ENCODE measurements at regions not wholly inside any gene's neighbourhood (a gene's known extent, or its start where the extent isn't known, plus 50 kb on each side); places are given as distances from the start of the nearest gene placed in this dataset.

GRCh38 chr12:46111715-46112114 lies 121.3 kb upstream of the SCAF11 start:
- Histone ChIP-seq H3K9ac (ENCODE audit: insufficient read length, low read depth) (no peak overlapping the region), H3K4me3 (ENCODE audit: insufficient read length, low read depth) (no peak overlapping the region), H3K27me3 (ENCODE audit: insufficient read depth, insufficient read length) (no peaks in the 10 kb centered on the region), H3K9me3 (ENCODE audit: insufficient read depth, low read length) (peaks cover 8% of the 10 kb centered on the region; the same call in 1 of the 2 replicates), H3K4me1 (ENCODE audit: insufficient read depth, insufficient read length) (no peaks in the 10 kb centered on the region), H3K36me3 (ENCODE audit: insufficient read depth, insufficient read length, low read length) (no peaks in the 10 kb centered on the region)
- no peak for TF ChIP-seq ZNF274 (IDR thresholded peaks at IDR 0.05; ENCODE audit: low read depth, low read length)
- TF ChIP-seq YY1 (IDR thresholded peaks at IDR 0.05; ENCODE audit: insufficient read depth, insufficient read length): no peak
- TF ChIP-seq SUZ12 (IDR thresholded peaks at IDR 0.05; ENCODE audit: extremely low read depth, insufficient read depth, insufficient read length): no peak
- DNase-seq (ENCODE audit: low read depth, low spot score): no peak

- no peaks in the 10 kb centered on the region for H3K4me1 ChIP-seq (ENCODE audit: insufficient read depth, insufficient read length)
- DNase-seq (ENCODE audit: low read depth, low spot score): no peak
- H3K4me3 ChIP-seq (ENCODE audit: insufficient read length, low read depth): no peak overlapping the region
- no peak for TF ChIP-seq SUZ12 (IDR thresholded peaks at IDR 0.05; ENCODE audit: extremely low read depth, insufficient read depth, insufficient read length)
- TF ChIP-seq YY1 (IDR thresholded peaks at IDR 0.05; ENCODE audit: insufficient read depth, insufficient read length): no peak
- TF ChIP-seq ZNF274 (IDR thresholded peaks at IDR 0.05; ENCODE audit: low read depth, low read length): no peak
- H3K9ac ChIP-seq (ENCODE audit: insufficient read length, low read depth): no peak overlapping the region
- no peaks in the 10 kb centered on the region for H3K27me3 ChIP-seq (ENCODE audit: insufficient read depth, insufficient read length)
- no peaks in the 10 kb centered on the region for H3K36me3 ChIP-seq (ENCODE audit: insufficient read depth, insufficient read length, low read length)
- H3K9me3 ChIP-seq (ENCODE audit: insufficient read depth, low read length): peaks cover 8% of the 10 kb centered on the region; the same call in 1 of the 2 replicates
Observed at GRCh38 chr12:46110928-46111699, 120.7 kb upstream of the SCAF11 start.

- no peaks in the 10 kb centered on the region for H3K27me3 ChIP-seq (ENCODE audit: insufficient read depth, insufficient read length)
- DNase-seq (ENCODE audit: low read depth, low spot score): no peak
- no peaks in the 10 kb centered on the region for H3K36me3 ChIP-seq (ENCODE audit: insufficient read depth, insufficient read length, low read length)
- no peak overlapping the region for H3K9ac ChIP-seq (ENCODE audit: insufficient read length, low read depth)
- TF ChIP-seq YY1 (IDR thresholded peaks at IDR 0.05; ENCODE audit: insufficient read depth, insufficient read length) (no peak), ZNF274 (IDR thresholded peaks at IDR 0.05; ENCODE audit: low read depth, low read length) (no peak), SUZ12 (IDR thresholded peaks at IDR 0.05; ENCODE audit: extremely low read depth, insufficient read depth, insufficient read length) (no peak)
- no peak overlapping the region for H3K4me3 ChIP-seq (ENCODE audit: insufficient read length, low read depth)
- H3K4me1 ChIP-seq (ENCODE audit: insufficient read depth, insufficient read length): no peaks in the 10 kb centered on the region
- H3K9me3 ChIP-seq (ENCODE audit: insufficient read depth, low read length): peaks cover 8% of the 10 kb centered on the region; the same call in 1 of the 2 replicates
Observed at GRCh38 chr12:46110223-46110611, 119.8 kb upstream of the SCAF11 start.

- Histone ChIP-seq H3K9me3 (ENCODE audit: insufficient read depth, low read length) (peaks cover 8% of the 10 kb centered on the region; the same call in 1 of the 2 replicates), H3K9ac (ENCODE audit: insufficient read length, low read depth) (no peak overlapping the region), H3K36me3 (ENCODE audit: insufficient read depth, insufficient read length, low read length) (no peaks in the 10 kb centered on the region), H3K27me3 (ENCODE audit: insufficient read depth, insufficient read length) (no peaks in the 10 kb centered on the region), H3K4me1 (ENCODE audit: insufficient read depth, insufficient read length) (no peaks in the 10 kb centered on the region), H3K4me3 (ENCODE audit: insufficient read length, low read depth) (no peak overlapping the region)
- no peak for DNase-seq (ENCODE audit: low read depth, low spot score)
- TF ChIP-seq YY1 (IDR thresholded peaks at IDR 0.05; ENCODE audit: insufficient read depth, insufficient read length) (no peak), ZNF274 (IDR thresholded peaks at IDR 0.05; ENCODE audit: low read depth, low read length) (no peak), SUZ12 (IDR thresholded peaks at IDR 0.05; ENCODE audit: extremely low read depth, insufficient read depth, insufficient read length) (no peak)
Observed at GRCh38 chr12:46109343-46110222, 119.2 kb upstream of the SCAF11 start.

GRCh38 chr12:46108721-46109120 lies 118.3 kb upstream of the SCAF11 start:
- no peak overlapping the region for H3K4me3 ChIP-seq (ENCODE audit: insufficient read length, low read depth)
- DNase-seq (ENCODE audit: low read depth, low spot score): no peak
- TF ChIP-seq YY1 (IDR thresholded peaks at IDR 0.05; ENCODE audit: insufficient read depth, insufficient read length): no peak

GRCh38 chr12:46107591-46107990 lies 117.2 kb upstream of the SCAF11 start:
- Histone ChIP-seq H3K27me3 (ENCODE audit: insufficient read depth, insufficient read length) (no peaks in the 10 kb centered on the region), H3K36me3 (ENCODE audit: insufficient read depth, insufficient read length, low read length) (no peaks in the 10 kb centered on the region), H3K9ac (ENCODE audit: insufficient read length, low read depth) (no peak overlapping the region), H3K9me3 (ENCODE audit: insufficient read depth, low read length) (peaks cover 8% of the 10 kb centered on the region; the same call in 1 of the 2 replicates), H3K4me3 (ENCODE audit: insufficient read length, low read depth) (no peak overlapping the region), H3K4me1 (ENCODE audit: insufficient read depth, insufficient read length) (no peaks in the 10 kb centered on the region)
- TF ChIP-seq SUZ12 (IDR thresholded peaks at IDR 0.05; ENCODE audit: extremely low read depth, insufficient read depth, insufficient read length) (no peak), YY1 (IDR thresholded peaks at IDR 0.05; ENCODE audit: insufficient read depth, insufficient read length) (no peak), ZNF274 (IDR thresholded peaks at IDR 0.05; ENCODE audit: low read depth, low read length) (no peak)
- DNase-seq (ENCODE audit: low read depth, low spot score): no peak

More at GRCh38 chr12:46108721-46109120, 118.3 kb upstream of the SCAF11 start:
- Histone ChIP-seq H3K9me3 (ENCODE audit: insufficient read depth, low read length) (peaks cover 8% of the 10 kb centered on the region; the same call in 1 of the 2 replicates), H3K36me3 (ENCODE audit: insufficient read depth, insufficient read length, low read length) (no peaks in the 10 kb centered on the region), H3K9ac (ENCODE audit: insufficient read length, low read depth) (no peak overlapping the region), H3K4me1 (ENCODE audit: insufficient read depth, insufficient read length) (no peaks in the 10 kb centered on the region), H3K27me3 (ENCODE audit: insufficient read depth, insufficient read length) (no peaks in the 10 kb centered on the region)

- no peak for DNase-seq (ENCODE audit: low read depth, low spot score)
- Histone ChIP-seq H3K4me1 (ENCODE audit: insufficient read depth, insufficient read length) (no peaks in the 10 kb centered on the region), H3K9ac (ENCODE audit: insufficient read length, low read depth) (no peak overlapping the region), H3K36me3 (ENCODE audit: insufficient read depth, insufficient read length, low read length) (no peaks in the 10 kb centered on the region), H3K4me3 (ENCODE audit: insufficient read length, low read depth) (no peak overlapping the region), H3K9me3 (ENCODE audit: insufficient read depth, low read length) (no peaks in the 10 kb centered on the region), H3K27me3 (ENCODE audit: insufficient read depth, insufficient read length) (no peaks in the 10 kb centered on the region)
- TF ChIP-seq ZNF274 (IDR thresholded peaks at IDR 0.05; ENCODE audit: low read depth, low read length) (no peak), YY1 (IDR thresholded peaks at IDR 0.05; ENCODE audit: insufficient read depth, insufficient read length) (no peak), SUZ12 (IDR thresholded peaks at IDR 0.05; ENCODE audit: extremely low read depth, insufficient read depth, insufficient read length) (no peak)
Observed at GRCh38 chr12:46105735-46106134, 115.4 kb upstream of the SCAF11 start.
